H1 (cell line): ENCODE measurements at regions not wholly inside any gene's neighbourhood (a gene's known extent, or its start where the extent isn't known, plus 50 kb on each side); places are given as distances from the start of the nearest gene placed in this dataset.

Experiments used
- CTCF ChIA-PET: fragments of 300-600 bp; sonication (Branson Sonifier 250); formaldehyde crosslinking; loops from one replicate; lab custom pipeline; 2021; ENCODE audit not compliant: partially characterized antibody; lab: Charles Lee
- POLR2A ChIA-PET: fragments of 300-600 bp; sonication (Branson Sonifier 250); formaldehyde crosslinking; loops from one replicate; lab custom pipeline; 2021; ENCODE audit warnings: inconsistent platforms; ENCODE audit not compliant: partially characterized antibody; lab: Charles Lee
- DNase-seq, 2 experiments: peaks; one replicate each; pipeline versions ENCODE4 v3.0.0 to v3.0.0-alpha.2; 2010 to 2022; ENCODE audit warnings: low spot score in 2 of 2, low read depth in 1 of 2, mixed read lengths in 1 of 2
- FAIRE-seq: peaks from 2 replicates; lab custom pipeline; 2011; peaks lifted over from hg19 to GRCh38; lab: Jason Lieb, UNC
- H2AFZ ChIP-seq: 2 replicates; pipeline ENCODE4 v1.8.1; 2012; ENCODE audit warnings: low read length, inconsistent platforms
- H2AK5ac ChIP-seq: 2 replicates; pipeline ENCODE4 v1.6.1; 2013; ENCODE audit warnings: low read depth, low read length
- H2BK120ac ChIP-seq: replicated peaks from 2 replicates; pipeline ENCODE3; 2013; ENCODE audit warnings: low read depth, low read length, inconsistent platforms
- H2BK12ac ChIP-seq: 2 replicates; pipeline ENCODE4 v1.6.1; 2013; ENCODE audit warnings: low read depth, low read length
- H2BK15ac ChIP-seq: 2 replicates; pipeline ENCODE4 v1.6.1; 2013; ENCODE audit warnings: low read length
- H2BK20ac ChIP-seq: 2 replicates; pipeline ENCODE4 v1.6.1; 2013; ENCODE audit warnings: low read length
- H2BK5ac ChIP-seq: 2 replicates; pipeline ENCODE4 v1.6.1; 2013; ENCODE audit warnings: low read depth, low read length
- H3K14ac ChIP-seq: 2 replicates; pipeline ENCODE4 v1.6.1; 2013; ENCODE audit warnings: inconsistent platforms; ENCODE audit not compliant: insufficient read length
- H3K18ac ChIP-seq: 2 replicates; pipeline ENCODE4 v1.6.1; 2013; ENCODE audit warnings: low read length; ENCODE audit errors: extremely low read depth
- H3K23ac ChIP-seq: 2 replicates; pipeline ENCODE4 v1.6.1; 2013; ENCODE audit warnings: inconsistent platforms; ENCODE audit not compliant: insufficient read length
- H3K23me2 ChIP-seq: 2 replicates; pipeline ENCODE4 v1.6.1; 2013; ENCODE audit warnings: low read depth, low read length
- H3K27ac ChIP-seq: 2 replicates; pipeline ENCODE4 v1.6.1; 2011; ENCODE audit warnings: low read depth, low read length, inconsistent platforms
- H3K27me3 ChIP-seq, 4 experiments: replicated peaks in 1 of 4; 1 replicate in 1 of 4; 2 replicates in 3 of 4; pipeline versions ENCODE4 v1.6.1 to v1.8.1; 2011 to 2013; ENCODE audit warnings: low read length in 3 of 4, mild to moderate bottlenecking in 3 of 4, inconsistent platforms in 2 of 4, mixed read lengths in 2 of 4, moderate library complexity in 1 of 4; ENCODE audit not compliant: control insufficient read depth in 3 of 4, insufficient read depth in 3 of 4; ENCODE audit errors: extremely low read depth in 1 of 4
- H3K36me3 ChIP-seq, 4 experiments: 2 replicates each; pipeline versions ENCODE4 v1.6.1 to v1.8.1; 2011 to 2013; ENCODE audit warnings: mild to moderate bottlenecking in 4 of 4, low read length in 3 of 4, moderate library complexity in 2 of 4, control low read depth in 1 of 4, inconsistent platforms in 1 of 4; ENCODE audit not compliant: insufficient read depth in 4 of 4, control insufficient read depth in 2 of 4
- H3K4ac ChIP-seq: replicated peaks from 2 replicates; pipeline ENCODE3; 2013; ENCODE audit warnings: low read length, low read depth, mixed read lengths, inconsistent platforms; ENCODE audit not compliant: insufficient read length
- H3K4me1 ChIP-seq, 4 experiments: replicated peaks in 1 of 4; 1 replicate in 1 of 4; 2 replicates in 3 of 4; pipeline versions ENCODE4 v1.6.1 to v1.8.1; 2011 to 2013; ENCODE audit warnings: low read length in 3 of 4, inconsistent platforms in 2 of 4, mixed read lengths in 1 of 4; ENCODE audit not compliant: insufficient read depth in 4 of 4, control insufficient read depth in 3 of 4
- H3K4me2 ChIP-seq, 2 experiments: 2 replicates each; pipeline versions ENCODE4 v1.6.1 to v1.8.1; 2011 to 2013; ENCODE audit warnings: low read depth in 2 of 2, low read length in 2 of 2, control low read depth in 1 of 2, inconsistent platforms in 1 of 2, mild to moderate bottlenecking in 1 of 2; ENCODE audit not compliant: insufficient read depth in 1 of 2
- H3K4me3 ChIP-seq, 4 experiments: fragments of 200-600, 300-600 bp in 1 of 4; sonication (generic), shearing (Covaris generic), sonication (Bioruptor Twin) in 1 of 4; 2 replicates each; pipeline versions ENCODE4 v1.5.1 to v1.8.1; 2011 to 2016; ENCODE audit warnings: low read length in 4 of 4, low read depth in 3 of 4, control low read depth in 2 of 4, inconsistent platforms in 2 of 4, mild to moderate bottlenecking in 2 of 4, mixed read lengths in 1 of 4, moderate library complexity in 1 of 4; ENCODE audit not compliant: insufficient read depth in 2 of 4; ENCODE audit errors: extremely low read depth in 1 of 4
- H3K56ac ChIP-seq: replicated peaks from 2 replicates; pipeline ENCODE3; 2013; ENCODE audit warnings: low read depth, mild to moderate bottlenecking, mixed read lengths, low read length, inconsistent platforms; ENCODE audit not compliant: insufficient read length
- H3K79me1 ChIP-seq: 2 replicates; pipeline ENCODE4 v1.6.1; 2013; ENCODE audit warnings: low read depth, low read length, control low read depth
- H3K79me2 ChIP-seq, 2 experiments: 2 replicates each; pipeline versions ENCODE4 v1.6.1 to v1.8.1; 2012 to 2013; ENCODE audit warnings: low read length in 2 of 2, mild to moderate bottlenecking in 2 of 2, inconsistent platforms in 1 of 2; ENCODE audit not compliant: insufficient read depth in 2 of 2, control insufficient read depth in 1 of 2
- H3K9ac ChIP-seq, 4 experiments: replicated peaks in 1 of 4; 1 replicate in 1 of 4; 2 replicates in 3 of 4; pipeline versions ENCODE4 v1.6.1 to v1.8.1; 2011 to 2013; ENCODE audit warnings: low read depth in 3 of 4, low read length in 3 of 4, control low read depth in 2 of 4, mild to moderate bottlenecking in 2 of 4, moderate library complexity in 2 of 4, inconsistent platforms in 1 of 4; ENCODE audit errors: extremely low read depth in 1 of 4
- H3K9me3 ChIP-seq, 2 experiments: 2 replicates each; pipeline versions ENCODE4 v1.6.1 to v1.8.1; 2012 to 2013; ENCODE audit warnings: mild to moderate bottlenecking in 2 of 2, moderate library complexity in 2 of 2, control low read depth in 1 of 2, inconsistent platforms in 1 of 2, low read depth in 1 of 2, low read length in 1 of 2, mixed read lengths in 1 of 2; ENCODE audit not compliant: insufficient read depth in 2 of 2
- H4K20me1 ChIP-seq, 2 experiments: replicated peaks in 1 of 2; 2 replicates each; pipeline versions ENCODE3 to v1.8.1; 2011 to 2013; ENCODE audit warnings: inconsistent platforms in 2 of 2, low read length in 2 of 2, mild to moderate bottlenecking in 1 of 2; ENCODE audit not compliant: insufficient read depth in 2 of 2, control insufficient read depth in 1 of 2
- H4K5ac ChIP-seq: 2 replicates; pipeline ENCODE4 v1.6.1; 2013; ENCODE audit warnings: low read length, low read depth, mixed read lengths, inconsistent platforms; ENCODE audit not compliant: insufficient read length
- H4K8ac ChIP-seq: 2 replicates; pipeline ENCODE4 v1.8.0; 2013; ENCODE audit warnings: mild to moderate bottlenecking, moderate library complexity, low read length, inconsistent platforms; ENCODE audit not compliant: insufficient read depth; ENCODE audit errors: extremely low read depth
- H4K91ac ChIP-seq: replicated peaks from 2 replicates; pipeline ENCODE3; 2013; ENCODE audit warnings: low read length, mixed read lengths, inconsistent platforms; ENCODE audit not compliant: insufficient read length
- KDM1A ChIP-seq: fragments of 200-600, 300-600 bp; sonication (generic); IDR thresholded peaks from 2 replicates; pipeline ENCODE4 v1.7.1; 2016; ENCODE audit warnings: mild to moderate bottlenecking, low read length, borderline replicate concordance
- SRF ChIP-seq: IDR thresholded peaks from 2 replicates; pipeline ENCODE4 v1.6.1; 2011; ENCODE audit warnings: mild to moderate bottlenecking, low read depth, low read length, moderate library complexity
- SUZ12 ChIP-seq: fragments of 200-600 bp; sonication (generic); IDR thresholded peaks from 2 replicates; pipeline ENCODE4 v1.6.1; 2012; ENCODE audit warnings: mild to moderate bottlenecking, inconsistent platforms, low read length, moderate library complexity, mixed read lengths
- TAF7 ChIP-seq: optimal IDR thresholded peaks from 2 replicates; pipeline ENCODE3; 2011; ENCODE audit warnings: low read depth, mild to moderate bottlenecking, inconsistent platforms, low read length, moderate library complexity, borderline replicate concordance
- YY1 ChIP-seq: IDR thresholded peaks from 2 replicates; pipeline ENCODE4 v1.6.1; 2011; ENCODE audit warnings: low read depth, mild to moderate bottlenecking, low read length
- WGBS, 2 experiments: shearing (Covaris generic) in 1 of 2; methylation state at CpG; one replicate each; pipeline versions ENCODE4 v1.1.6 to v1.1.7; 2013 to 2015; ENCODE audit warnings: low lambda C conversion rate in 2 of 2, mixed read lengths in 2 of 2, inconsistent platforms in 1 of 2, low coverage in 1 of 2, missing lambda C conversion rate in 1 of 2; ENCODE audit not compliant: insufficient replicate concordance in 2 of 2, insufficient coverage in 1 of 2, insufficient read length in 1 of 2; ENCODE audit errors: extremely low coverage in 1 of 2, missing lambda C conversion rate in 1 of 2; 5-methylcytosine and 5-hydroxymethylcytosine counted together
- TF ChIP-seq, protein P1 (sequence below): IDR thresholded peaks from 2 replicates; pipeline ENCODE4 v1.6.1; 2011; ENCODE audit warnings: low read depth, mild to moderate bottlenecking, low read length; ENCODE audit not compliant: insufficient read depth

DNA sequence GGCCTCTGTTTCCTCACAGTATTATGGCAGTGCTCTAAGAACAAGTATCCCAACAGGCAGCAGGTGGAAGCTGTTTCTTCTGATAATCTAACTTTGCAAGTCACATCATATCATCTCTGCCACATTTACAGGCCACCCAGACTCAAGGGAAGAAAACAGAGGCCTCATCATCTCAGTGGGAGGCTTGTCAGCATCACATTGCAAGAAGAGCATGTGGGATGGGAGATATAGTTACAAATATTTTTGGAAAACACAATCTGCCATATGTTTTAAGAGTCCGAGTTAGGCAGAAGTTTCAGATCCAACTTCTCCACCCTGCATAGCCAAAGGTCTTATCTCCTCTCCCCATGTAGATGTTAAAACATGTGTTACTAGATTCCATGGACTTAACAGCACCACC lies 130.4 kb upstream of the PDE1C start:
- Histone ChIP-seq H3K4ac (no peak overlapping the region), H3K79me2 (no peaks in the 10 kb centered on the region), H4K20me1 (no peaks in the 10 kb centered on the region), H2BK120ac (no peak overlapping the region), H4K5ac (no peak overlapping the region), H3K18ac (no peak overlapping the region), H3K4me2 (no peak overlapping the region), H2AFZ (no peak overlapping the region), H3K27ac (no peak overlapping the region), H3K14ac (no peak overlapping the region), H3K9me3 (peaks cover 0 to 4% of the 10 kb centered on the region in 2 experiments; a peak in 1 of 4 replicates), H3K9ac (no peak overlapping the region), H3K23ac (no peak overlapping the region), H2BK5ac (no peak overlapping the region), H3K4me3 (no peak overlapping the region), H2AK5ac (no peak overlapping the region), H3K23me2 (no peaks in the 10 kb centered on the region), H3K79me1 (no peaks in the 10 kb centered on the region), H3K36me3 (no peaks in the 10 kb centered on the region), H3K4me1 (no peaks in the 10 kb centered on the region), H3K56ac (no peak overlapping the region), H2BK20ac (no peak overlapping the region), H4K91ac (no peak overlapping the region), H2BK12ac (no peak overlapping the region), H3K27me3 (no peaks in the 10 kb centered on the region), H2BK15ac (no peak overlapping the region), H4K8ac (no peak overlapping the region)
- 82% methylated on average over 1 of the region's 1 CpG; no CpG with 5 or more reads in 1 of the 2 experiments for WGBS, 2 experiments
- CTCF ChIA-PET: interaction anchor here (1.4 to 11.1 kb wide), 2 partner anchors 138 to 455 kb away, joined by 3 to 108 read pairs; no protein-coding TSS in a partner anchor
- no peak for DNase-seq
- TF ChIP-seq YY1: no peak
- no peak for TF ChIP-seq SUZ12
- TF ChIP-seq, protein P1, sequence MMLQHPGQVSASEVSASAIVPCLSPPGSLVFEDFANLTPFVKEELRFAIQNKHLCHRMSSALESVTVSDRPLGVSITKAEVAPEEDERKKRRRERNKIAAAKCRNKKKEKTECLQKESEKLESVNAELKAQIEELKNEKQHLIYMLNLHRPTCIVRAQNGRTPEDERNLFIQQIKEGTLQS: no peak
- no peak for TF ChIP-seq TAF7
- no peak for TF ChIP-seq SRF
- TF ChIP-seq KDM1A: no peak
- FAIRE-seq: no peak
- POLR2A ChIA-PET: no interaction called here
